IMR-90 (cell line): ENCODE measurements at regions not wholly inside any gene's neighbourhood (a gene's known extent, or its start where the extent isn't known, plus 50 kb on each side); places are given as distances from the start of the nearest gene placed in this dataset.

ENCODE experiments used
- ATAC-seq: fragments of 200-7000 bp; cut with Tn5 transposase; 2 replicates; pipeline ENCODE4 v1.9.1; 2020; ENCODE audit warnings: low read depth, mild to moderate bottlenecking, moderate library complexity
- BruUV-seq: library from RNA; stranded (reverse); fragments of 400-500 nt; replicated peaks from 2 replicates; lab custom pipeline; 2021; lab: Mats Ljungman, UMichigan
- CTCF ChIA-PET: fragments of 300-600 bp; formaldehyde crosslinking; extraction: SDS; loops from one replicate; lab custom pipeline; 2021; ENCODE audit warnings: antibody characterized with exemption; lab: Yijun Ruan, JAX
- POLR2A ChIA-PET: fragments of 300-600 bp; sonication (Branson Sonifier 250); formaldehyde crosslinking; loops from one replicate; lab custom pipeline; 2022; ENCODE audit warnings: antibody characterized with exemption; ENCODE audit not compliant: unreplicated experiment; lab: Charles Lee
- DNase-seq: peaks from one replicate; pipeline ENCODE4 v3.0.0; 2013
- H2AFZ ChIP-seq: replicated peaks from 2 replicates; pipeline ENCODE3; 2013; ENCODE audit warnings: low read length, mild to moderate bottlenecking; ENCODE audit not compliant: poor library complexity
- H2AK5ac ChIP-seq: 2 replicates; pipeline ENCODE4 v1.6.1; 2013; ENCODE audit warnings: low read depth, low read length, inconsistent platforms
- H2AK9ac ChIP-seq: replicated peaks from 2 replicates; pipeline ENCODE3; 2013; ENCODE audit warnings: mild to moderate bottlenecking, low read depth, low read length, moderate library complexity; ENCODE audit not compliant: poor library complexity
- H2BK120ac ChIP-seq: 2 replicates; pipeline ENCODE4 v1.6.1; 2013; ENCODE audit warnings: low read depth, low read length, inconsistent platforms
- H2BK15ac ChIP-seq: 3 replicates; pipeline ENCODE4 v1.6.1; 2013; ENCODE audit warnings: low read depth, low read length, inconsistent platforms
- H2BK20ac ChIP-seq: 2 replicates; pipeline ENCODE4 v1.6.1; 2013; ENCODE audit warnings: low read depth, mild to moderate bottlenecking, inconsistent platforms, low read length, moderate library complexity
- H2BK5ac ChIP-seq: 2 replicates; pipeline ENCODE4 v1.6.1; 2013; ENCODE audit warnings: mild to moderate bottlenecking, low read depth, low read length, inconsistent platforms; ENCODE audit not compliant: poor library complexity, severe bottlenecking
- H3K14ac ChIP-seq: replicated peaks from 2 replicates; pipeline ENCODE4 v1.6.1; 2013; ENCODE audit warnings: low read depth, low read length, inconsistent platforms
- H3K18ac ChIP-seq: 2 replicates; pipeline ENCODE4 v1.6.1; 2013; ENCODE audit warnings: low read depth, low read length, control low read depth
- H3K23ac ChIP-seq: 2 replicates; pipeline ENCODE4 v1.6.1; 2013; ENCODE audit warnings: low read depth, low read length, inconsistent platforms
- H3K27ac ChIP-seq: 2 replicates; pipeline ENCODE4 v1.5.1; 2013; ENCODE audit warnings: mild to moderate bottlenecking, control low read depth, low read length; ENCODE audit not compliant: insufficient read depth
- H3K27me3 ChIP-seq: 2 replicates; pipeline ENCODE4 v1.6.1; 2013; ENCODE audit warnings: low read length; ENCODE audit not compliant: control insufficient read depth, insufficient read depth
- H3K36me3 ChIP-seq: 2 replicates; pipeline ENCODE4 v1.6.1; 2013; ENCODE audit warnings: low read length, mixed read lengths; ENCODE audit not compliant: control insufficient read depth, insufficient read depth
- H3K4ac ChIP-seq: 2 replicates; pipeline ENCODE4 v1.6.1; 2013; ENCODE audit warnings: low read depth, low read length, inconsistent platforms
- H3K4me1 ChIP-seq: 2 replicates; pipeline ENCODE4 v1.6.1; 2013; ENCODE audit warnings: low read length, mixed read lengths; ENCODE audit not compliant: control insufficient read depth, insufficient read depth
- H3K4me2 ChIP-seq: 2 replicates; pipeline ENCODE4 v1.6.1; 2013; ENCODE audit warnings: low read depth, mild to moderate bottlenecking, control low read depth, low read length, moderate library complexity
- H3K4me3 ChIP-seq: 2 replicates; pipeline ENCODE4 v1.5.1; 2013; ENCODE audit warnings: low read depth, mild to moderate bottlenecking, control low read depth, low read length, moderate library complexity; ENCODE audit not compliant: insufficient read depth
- H3K56ac ChIP-seq: 2 replicates; pipeline ENCODE4 v1.6.1; 2013; ENCODE audit warnings: low read length, inconsistent platforms; ENCODE audit not compliant: insufficient read depth; ENCODE audit errors: extremely low read depth
- H3K79me1 ChIP-seq, 2 experiments: 2 replicates each; pipeline ENCODE4 v1.6.1; 2013; ENCODE audit warnings: low read length in 2 of 2, inconsistent platforms in 1 of 2, low read depth in 1 of 2
- H3K9ac ChIP-seq: 2 replicates; pipeline ENCODE4 v1.6.1; 2013; ENCODE audit warnings: low read depth, low read length, control low read depth
- H3K9me1 ChIP-seq: 2 replicates; pipeline ENCODE4 v1.6.1; 2013; ENCODE audit warnings: low read length, inconsistent platforms; ENCODE audit not compliant: insufficient read depth
- H3K9me3 ChIP-seq: 2 replicates; pipeline ENCODE4 v1.6.1; 2013; ENCODE audit warnings: low read length; ENCODE audit not compliant: control insufficient read depth, insufficient read depth
- H4K20me1 ChIP-seq: 2 replicates; pipeline ENCODE4 v1.6.1; 2013; ENCODE audit warnings: low read length, inconsistent platforms; ENCODE audit not compliant: insufficient read depth
- H4K5ac ChIP-seq: 2 replicates; pipeline ENCODE4 v1.6.1; 2013; ENCODE audit warnings: mild to moderate bottlenecking, low read depth, low read length, control low read depth
- H4K8ac ChIP-seq, 2 experiments: 2 replicates each; pipeline ENCODE4 v1.6.1; 2013; ENCODE audit warnings: low read depth in 2 of 2, low read length in 2 of 2, control low read depth in 1 of 2, inconsistent platforms in 1 of 2
- H4K91ac ChIP-seq: 2 replicates; pipeline ENCODE4 v1.6.1; 2013; ENCODE audit warnings: low read depth, low read length, inconsistent platforms; ENCODE audit not compliant: insufficient read depth
- BHLHE40 ChIP-seq: fragments of 150-350 bp; IDR thresholded peaks from 2 replicates; pipeline ENCODE4 v1.6.1; 2016; ENCODE audit warnings: mild to moderate bottlenecking, low read depth, low read length
- CEBPB ChIP-seq: IDR thresholded peaks from 2 replicates; pipeline ENCODE4 v1.6.1; 2012; ENCODE audit warnings: low read depth, low read length, improper control_type of control experiment
- CHD1 ChIP-seq: IDR thresholded peaks from 2 replicates; pipeline ENCODE4 v1.6.1; 2012; ENCODE audit warnings: low read depth, low read length, improper control_type of control experiment
- CTCF ChIP-seq: conservative IDR thresholded peaks from 2 replicates; pipeline ENCODE4 v1.5.1; 2012; ENCODE audit warnings: mild to moderate bottlenecking, low read depth, low read length, improper control_type of control experiment
- MAFK ChIP-seq: IDR thresholded peaks from 2 replicates; pipeline ENCODE4 v1.6.1; 2012; ENCODE audit warnings: low read depth, low read length, improper control_type of control experiment
- NFE2L2 ChIP-seq: fragments of 150-350 bp; IDR thresholded peaks from 2 replicates; pipeline ENCODE4 v1.6.1; 2016; ENCODE audit warnings: low read depth, mild to moderate bottlenecking, low read length
- POLR2A ChIP-seq: IDR thresholded peaks from 2 replicates; pipeline ENCODE4 v1.6.1; 2012; ENCODE audit warnings: mild to moderate bottlenecking, low read depth, low read length
- RAD21 ChIP-seq: IDR thresholded peaks from 2 replicates; pipeline ENCODE4 v1.6.1; 2012; ENCODE audit warnings: low read length, improper control_type of control experiment
- SMC3 ChIP-seq: fragments of 150-350 bp; IDR thresholded peaks from 2 replicates; pipeline ENCODE4 v1.6.1; 2016; ENCODE audit warnings: low read depth, mild to moderate bottlenecking, antibody characterized with exemption, low read length, moderate library complexity
- USF2 ChIP-seq: fragments of 150-350 bp; IDR thresholded peaks from 2 replicates; pipeline ENCODE4 v1.6.1; 2017; ENCODE audit warnings: mild to moderate bottlenecking, antibody characterized with exemption, low read length, low read depth
- WGBS, 2 experiments: methylation state at CpG; one replicate each; pipeline versions ENCODE4 v1.1.5 to v1.1.7; 2013; ENCODE audit warnings: missing lambda C conversion rate in 2 of 2; ENCODE audit not compliant: insufficient read length in 1 of 2; ENCODE audit errors: extremely low coverage in 2 of 2; 5-methylcytosine and 5-hydroxymethylcytosine counted together
- dilution Hi-C: fragments of 300-500 bp; cut with HindIII; formaldehyde crosslinking; loops from one replicate; pipeline ENCODE4 v1.14.3; 2018; ENCODE audit warnings: low sequenced_read_pairs; ENCODE audit not compliant: unreplicated experiment
- in situ Hi-C: fragments of 300-500 bp; cut with MboI; formaldehyde crosslinking; loops from 3 replicates; pipeline ENCODE4 v1.14.3; 2019; ENCODE audit warnings: low sequenced_read_pairs, inconsistent platforms, mixed read lengths
- intact Hi-C: fragments of 100-400 bp; cut with micrococcal nuclease; formaldehyde crosslinking; loops from 2 replicates; pipeline ENCODE4 v1.10.0; 2022

- Histone ChIP-seq H3K18ac (no peak overlapping the region), H3K4me2 (no peak overlapping the region), H3K4ac (no peak overlapping the region), H3K27ac (no peak overlapping the region), H3K9ac (no peak overlapping the region), H3K79me1 (no peaks in the 10 kb centered on the region), H3K4me1 (no peaks in the 10 kb centered on the region), H3K14ac (no peak overlapping the region), H4K8ac (no peak overlapping the region), H2AFZ (no peak overlapping the region), H4K91ac (no peak overlapping the region), H2BK20ac (no peak overlapping the region), H3K27me3 (no peaks in the 10 kb centered on the region), H2BK5ac (no peak overlapping the region), H3K9me1 (no peaks in the 10 kb centered on the region), H3K4me3 (no peak overlapping the region), H4K20me1 (no peaks in the 10 kb centered on the region), H2BK120ac (no peak overlapping the region), H2AK5ac (no peak overlapping the region), H2AK9ac (no peak overlapping the region), H2BK15ac (no peak overlapping the region), H3K36me3 (no peaks in the 10 kb centered on the region), H3K56ac (no peak overlapping the region), H3K9me3 (peaks cover 6% of the 10 kb centered on the region; the same call in 1 of the 2 replicates), H4K5ac (no peak overlapping the region), H3K23ac (no peak overlapping the region)
- no peak for TF ChIP-seq CHD1
- no peak for TF ChIP-seq POLR2A
- no peak for TF ChIP-seq BHLHE40
- TF ChIP-seq CTCF, result no peak
- TF ChIP-seq CEBPB, result no peak
- no peak for TF ChIP-seq MAFK
- no peak for TF ChIP-seq SMC3
- no peak for TF ChIP-seq NFE2L2
- no peak for TF ChIP-seq RAD21
- no peak for TF ChIP-seq USF2
- dilution Hi-C loops (no loop called here), intact Hi-C loops (no loop called here), in situ Hi-C loops (no loop called here)
- DNase-seq (no peak), ATAC-seq (no peak)
- no CpG with 5 or more reads among the region's 4 CpGs for WGBS, 2 experiments
- BruUV-seq, result no TSS peak
- CTCF ChIA-PET, result no interaction called here
- POLR2A ChIA-PET, result no interaction called here
Observed at GRCh38 chr21:18940791-18941190, 537.2 kb upstream of the TMPRSS15 start.
